EL (cell line): ENCODE measurements at regions not wholly inside any gene's neighbourhood (a gene's known extent, or its start where the extent isn't known, plus 50 kb on each side); places are given as distances from the start of the nearest gene placed in this dataset.

Source experiments
- DNase-seq: peaks from one replicate; pipeline ENCODE4 v3.0.0-alpha.2; 2016

DNA sequence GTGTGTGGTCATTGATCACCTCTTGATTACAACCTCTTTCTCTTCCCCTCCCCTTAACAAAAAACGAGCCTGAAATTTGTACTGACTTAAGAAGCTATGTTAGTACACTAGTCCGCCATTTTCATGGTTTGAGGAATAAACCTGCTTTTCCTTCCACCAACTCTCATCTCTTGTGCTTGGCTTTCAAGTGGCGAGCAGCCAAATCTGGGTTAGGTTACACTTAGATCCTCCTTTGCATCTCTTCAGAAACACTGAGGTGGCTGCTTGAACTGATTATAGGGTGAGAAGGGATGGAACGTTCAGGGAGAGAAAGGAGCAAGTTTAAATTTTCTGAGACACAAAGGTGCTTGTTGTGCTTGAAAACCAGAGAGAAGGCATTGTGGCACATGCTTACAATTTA is 2171.4 kb downstream of the LRRC4C start:
- no peak for DNase-seq

DNA sequence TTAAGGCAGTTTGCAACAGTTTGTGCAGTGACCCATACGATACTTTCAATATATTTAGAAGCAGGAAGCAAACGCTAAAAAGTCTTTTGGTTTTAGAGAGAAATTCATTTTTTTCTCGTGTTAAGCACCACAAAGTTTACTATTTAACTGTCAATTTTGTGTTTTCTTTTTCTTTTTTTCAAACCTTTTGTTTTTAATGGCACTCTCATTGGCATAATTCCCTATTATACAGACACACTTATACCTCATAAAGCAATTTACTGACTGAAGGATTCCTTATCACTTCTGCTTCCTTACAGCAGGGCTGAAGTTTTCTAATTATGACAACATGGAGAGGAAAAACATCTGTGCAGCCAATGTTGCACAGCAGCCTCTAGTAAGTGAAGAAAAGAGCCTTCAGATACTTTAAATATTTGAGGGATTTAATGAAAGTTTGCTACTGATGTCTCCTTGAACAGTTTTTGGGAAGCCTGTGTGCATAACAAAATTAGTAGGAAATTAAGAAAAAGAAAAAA is 2191.2 kb downstream of the LRRC4C start:
- DNase-seq, result no peak

DNA sequence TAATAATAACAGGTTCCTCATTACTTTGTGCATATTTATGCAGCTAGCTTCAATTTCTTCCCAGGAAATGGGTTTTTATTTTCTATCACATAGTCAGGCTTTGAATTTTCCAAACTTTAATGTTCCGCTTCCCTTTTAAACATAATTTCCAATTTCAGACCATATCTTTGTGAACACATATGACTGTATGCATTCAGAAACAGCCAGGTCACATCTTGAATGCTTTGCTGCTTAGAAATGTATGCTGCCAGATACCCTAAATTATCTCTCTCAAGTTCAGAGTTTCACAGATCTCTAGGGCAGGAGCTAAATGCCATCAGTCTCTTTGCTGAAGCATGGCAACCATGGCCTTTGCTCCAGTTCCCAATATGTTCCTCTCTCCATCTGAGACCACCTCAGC is 2203.8 kb downstream of the LRRC4C start:
- DNase-seq, result no peak

DNA sequence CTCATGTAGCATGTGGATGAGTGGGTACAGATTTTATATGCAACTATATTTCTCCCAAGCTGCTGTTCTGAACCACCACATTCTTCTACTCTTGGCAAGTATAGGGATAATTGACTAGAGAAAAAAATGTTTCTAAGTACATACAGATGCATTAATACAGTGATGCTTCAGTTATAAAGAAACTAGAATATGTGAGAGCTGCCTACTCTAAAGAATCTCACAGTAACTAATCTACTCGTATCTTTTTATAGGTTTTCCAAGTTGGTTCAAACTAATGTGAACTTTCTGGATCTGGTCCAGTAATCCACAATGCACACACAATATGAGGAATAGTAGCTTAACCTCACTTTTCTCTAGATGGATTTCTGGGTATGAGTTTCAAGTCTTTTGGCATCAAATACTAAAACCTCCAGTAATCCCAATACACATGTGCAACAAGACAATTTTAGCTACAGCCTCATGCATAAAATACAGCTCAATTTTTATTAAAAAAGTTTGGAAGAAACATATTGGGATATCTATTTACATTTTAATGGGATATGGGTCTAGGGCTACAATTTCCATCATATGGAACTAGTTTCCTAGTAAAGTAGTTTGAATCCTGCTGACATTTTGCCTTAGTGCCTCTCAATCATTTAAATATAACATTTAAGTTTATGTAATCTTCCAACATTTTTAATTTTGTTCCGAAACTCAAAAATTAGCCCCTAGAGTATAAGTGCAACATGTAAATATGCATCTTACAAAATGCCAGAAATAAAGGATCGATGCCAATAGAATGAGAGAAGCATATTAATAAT is 2209.7 kb downstream of the LRRC4C start:
- DNase-seq, result no peak

DNA sequence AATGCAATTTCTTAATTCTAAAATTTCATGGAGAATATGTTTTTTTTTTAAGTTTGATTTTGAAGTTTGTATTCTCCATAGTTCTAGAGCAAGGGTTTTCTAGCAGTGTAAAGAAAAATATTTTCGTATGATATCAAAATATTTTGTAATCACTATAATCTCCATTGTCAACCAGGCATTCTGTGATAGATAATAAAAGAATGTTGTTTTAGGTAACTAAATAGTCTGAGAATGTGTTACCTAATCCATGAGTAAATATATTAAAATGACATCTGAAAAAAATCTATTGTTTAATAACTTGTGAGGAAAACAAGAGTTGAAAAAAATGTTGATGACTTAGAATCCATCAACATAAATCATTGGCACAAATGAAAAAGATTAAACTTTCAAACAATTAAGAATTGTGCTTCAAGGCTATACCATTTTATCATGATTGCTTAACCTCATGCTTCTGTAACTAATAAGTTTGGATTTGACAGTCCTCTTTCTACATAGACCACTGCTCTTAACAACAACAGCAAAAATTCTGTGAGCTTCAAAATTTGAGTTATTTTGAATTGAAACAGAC is 2211.8 kb downstream of the LRRC4C start:
- no peak for DNase-seq

DNA sequence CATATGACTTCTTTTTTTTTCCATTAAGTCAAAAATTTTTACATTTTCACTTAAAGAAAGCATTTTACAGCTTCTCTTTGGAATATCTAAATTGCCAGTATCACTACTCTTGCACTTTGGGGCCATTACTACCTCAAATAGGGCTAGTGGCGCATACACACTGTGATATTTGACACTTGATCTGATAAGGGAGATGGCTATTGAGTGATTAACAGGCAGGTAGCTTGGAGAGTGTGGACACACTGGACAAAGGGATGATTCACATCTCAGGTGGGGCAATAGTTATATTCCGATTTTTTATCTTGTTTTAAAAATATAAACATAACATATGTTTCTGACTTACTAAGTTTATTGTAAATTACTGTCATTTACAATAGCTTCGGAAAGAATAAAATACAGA is 2219.9 kb downstream of the LRRC4C start:
- DNase-seq, result no peak

DNA sequence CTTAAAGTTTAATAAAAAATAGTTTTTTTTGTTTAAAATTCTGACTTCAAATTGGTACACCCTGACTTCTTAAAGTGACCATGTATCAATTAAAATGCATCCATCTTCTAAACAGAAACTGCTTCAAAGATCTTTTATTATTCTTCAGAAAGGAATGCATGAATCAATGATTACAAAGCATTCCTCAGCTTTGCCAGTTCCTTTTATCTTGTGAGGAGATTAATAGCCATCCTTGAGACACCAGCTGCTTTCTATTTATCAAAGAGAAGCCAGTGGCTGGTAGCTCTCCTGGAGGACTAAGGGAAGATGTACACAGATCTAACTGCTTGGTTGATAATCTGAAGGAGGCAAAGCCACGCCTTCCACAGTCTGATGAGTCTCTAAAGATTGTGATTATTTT is 2222.5 kb downstream of the LRRC4C start:
- DNase-seq, result peak; percentile 27

DNA sequence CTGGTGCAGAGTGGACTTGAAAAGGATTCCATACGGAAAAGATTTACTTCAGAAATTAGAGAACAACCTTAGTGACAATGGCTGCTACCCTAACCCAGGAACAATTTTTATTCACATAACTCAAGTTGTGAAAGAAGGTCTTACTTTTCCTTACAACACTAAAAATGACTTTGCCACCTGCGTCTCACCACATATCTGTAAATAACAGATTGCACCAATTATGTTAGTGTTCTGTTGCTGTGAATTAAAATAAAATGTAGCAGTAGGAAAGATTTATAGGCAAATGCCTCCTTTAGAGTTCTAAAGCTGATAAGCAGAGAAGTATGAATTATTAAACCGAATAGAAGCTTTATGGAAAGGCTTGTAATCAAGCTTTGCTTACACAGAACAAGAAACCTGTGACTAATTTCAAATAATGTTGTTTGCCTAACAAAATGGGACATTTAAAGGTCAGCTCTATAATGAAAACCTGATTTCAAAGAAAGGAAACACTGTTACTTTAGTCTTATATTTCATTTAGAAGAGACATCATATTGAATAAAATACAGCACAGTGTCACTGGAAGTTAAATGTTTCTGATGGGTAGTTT is 2237.8 kb downstream of the LRRC4C start:
- no peak for DNase-seq

DNA sequence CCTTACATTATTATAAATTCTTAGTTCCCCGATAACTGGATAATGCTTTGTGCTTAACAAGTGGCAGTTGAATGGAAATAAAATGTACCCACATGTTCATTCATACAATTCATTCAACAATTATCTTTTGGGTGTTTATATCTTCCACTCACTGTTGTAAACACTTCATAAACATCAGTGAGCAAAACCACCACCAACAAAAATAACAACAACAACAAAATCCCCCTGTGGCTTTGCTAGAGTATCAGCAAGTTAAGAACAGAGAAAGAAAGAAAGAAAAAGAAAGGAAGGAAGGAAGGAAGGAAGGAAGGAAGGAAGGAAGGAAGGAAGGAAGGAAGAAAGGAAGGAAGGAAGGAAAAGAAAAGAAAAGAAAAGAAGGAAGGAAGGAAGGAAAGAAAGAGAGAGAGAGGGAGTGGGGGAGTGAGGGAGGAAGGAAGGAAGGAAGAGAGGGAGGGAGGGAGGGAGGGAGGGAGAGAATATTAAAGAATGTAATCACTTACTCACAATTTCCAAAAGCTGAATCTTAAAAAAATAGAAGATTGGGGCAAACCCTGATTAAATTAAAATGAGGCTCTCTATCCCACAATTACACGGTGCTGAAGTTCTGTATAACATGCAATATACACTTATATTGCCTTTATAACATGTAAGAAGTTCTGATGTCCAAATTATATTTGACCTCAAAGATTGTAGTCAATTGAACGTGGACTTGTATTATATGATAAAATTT is 2238.8 kb downstream of the LRRC4C start:
- no peak for DNase-seq

DNA sequence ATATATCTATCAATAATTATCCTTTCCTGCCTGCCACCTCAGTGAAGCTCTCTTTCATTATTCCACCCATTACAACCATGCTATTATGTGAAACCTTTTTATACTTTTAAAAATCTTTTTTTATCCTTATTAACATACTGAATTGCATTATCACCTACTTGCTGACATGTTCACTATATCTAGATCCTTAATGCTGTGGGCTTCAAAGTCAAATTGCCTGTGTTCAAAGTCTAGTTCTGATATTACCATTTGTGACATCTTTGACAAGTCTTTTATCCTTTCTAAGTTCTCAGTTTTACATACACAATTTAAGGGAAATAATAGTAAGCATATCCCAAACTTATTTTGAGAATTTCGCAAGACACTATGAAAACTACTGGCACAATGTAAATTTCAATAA is 2239.4 kb downstream of the LRRC4C start:
- no peak for DNase-seq

DNA sequence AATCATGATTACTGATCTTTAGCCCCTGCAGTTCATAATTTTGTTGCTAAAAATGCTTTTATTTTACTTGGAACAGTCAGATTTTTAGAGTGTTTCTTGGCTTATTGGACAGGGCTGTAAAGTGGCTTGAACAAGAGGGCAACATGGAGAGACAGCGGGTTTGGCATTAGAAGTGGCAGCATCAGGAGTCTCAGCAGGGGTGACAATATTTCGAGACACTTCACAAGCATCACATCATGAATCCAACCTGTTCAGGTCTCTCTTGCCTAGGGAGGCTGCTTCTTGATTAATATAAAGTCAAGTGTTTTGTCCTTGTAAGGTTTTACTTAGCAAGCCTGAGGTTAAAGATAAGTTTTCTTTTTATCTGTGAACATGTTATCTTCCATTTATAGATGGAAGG is 2249.5 kb downstream of the LRRC4C start:
- no peak for DNase-seq

DNA sequence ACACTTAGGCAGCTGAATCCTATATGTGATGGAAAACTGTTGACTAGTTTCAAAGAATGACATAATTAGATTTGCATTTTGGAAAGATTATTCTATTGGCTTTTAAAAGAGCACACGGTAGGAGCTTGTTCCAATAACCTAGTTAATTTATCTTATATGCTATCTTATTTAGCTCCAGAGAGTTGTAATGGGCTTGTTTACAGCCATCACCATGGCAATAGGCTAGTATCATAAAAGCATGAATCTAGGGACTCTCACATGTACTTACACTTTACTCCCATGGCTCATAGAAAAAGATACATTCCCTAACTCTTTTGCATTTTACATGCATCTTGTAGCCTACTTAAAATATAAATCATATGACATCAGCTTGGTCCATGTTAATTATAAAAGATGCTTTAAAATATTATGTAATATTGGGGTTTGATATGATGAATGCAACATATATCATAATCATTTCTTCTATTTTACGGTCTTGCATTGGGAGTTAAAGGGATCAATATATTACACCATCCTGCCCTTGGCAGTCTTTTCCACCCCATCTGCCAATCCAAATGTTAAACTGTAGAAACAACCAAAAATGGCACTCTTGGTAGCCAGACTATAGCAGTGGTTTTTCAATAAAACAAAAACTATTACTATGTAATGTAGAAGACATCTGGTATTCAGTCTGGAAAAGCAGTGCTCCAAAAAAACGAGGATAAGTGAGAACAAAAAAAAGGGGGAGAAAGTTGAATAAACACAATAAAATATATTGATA is 2254.0 kb downstream of the LRRC4C start:
- DNase-seq, result no peak

DNA sequence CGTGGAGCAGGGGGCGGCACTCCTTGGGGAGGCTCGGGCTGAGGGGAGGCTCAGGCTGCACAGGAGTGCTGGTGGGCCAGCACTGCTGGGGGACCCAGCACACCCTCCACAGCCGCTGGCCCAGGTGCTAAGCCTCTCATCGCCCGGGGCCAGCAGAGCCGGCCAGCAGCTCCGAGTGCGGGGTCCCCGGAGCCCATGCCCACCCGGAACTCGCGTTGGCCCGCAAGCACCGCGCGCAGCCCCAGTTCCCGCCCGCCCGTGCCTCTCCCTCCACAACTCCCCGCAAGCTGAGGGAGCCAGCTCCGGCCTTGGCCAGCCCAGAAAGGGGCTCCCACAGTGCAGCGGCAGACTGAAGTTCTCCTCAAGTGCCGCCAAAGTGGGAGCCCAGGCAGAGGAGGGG is 2266.8 kb downstream of the LRRC4C start:
- DNase-seq, result no peak

DNA sequence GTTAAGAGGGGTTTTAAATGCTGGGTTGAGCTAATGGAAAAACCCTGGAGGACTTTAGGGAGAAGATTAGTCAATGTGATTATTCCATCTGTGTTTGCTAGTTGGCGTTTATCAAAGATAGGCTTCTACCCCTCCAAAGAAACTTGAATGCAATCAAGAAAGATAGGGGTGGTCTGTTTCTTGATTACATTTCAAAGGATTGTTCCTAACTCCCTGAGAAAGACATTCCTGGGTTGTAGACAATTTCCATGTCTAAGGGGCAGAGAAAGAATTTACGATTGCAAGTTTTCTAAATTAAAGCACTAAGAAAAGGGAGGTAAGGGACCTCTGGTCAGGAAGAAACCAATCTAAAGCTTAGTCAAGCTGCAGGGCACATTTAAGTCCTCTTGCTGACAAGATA is 2268.7 kb downstream of the LRRC4C start:
- no peak for DNase-seq

DNA sequence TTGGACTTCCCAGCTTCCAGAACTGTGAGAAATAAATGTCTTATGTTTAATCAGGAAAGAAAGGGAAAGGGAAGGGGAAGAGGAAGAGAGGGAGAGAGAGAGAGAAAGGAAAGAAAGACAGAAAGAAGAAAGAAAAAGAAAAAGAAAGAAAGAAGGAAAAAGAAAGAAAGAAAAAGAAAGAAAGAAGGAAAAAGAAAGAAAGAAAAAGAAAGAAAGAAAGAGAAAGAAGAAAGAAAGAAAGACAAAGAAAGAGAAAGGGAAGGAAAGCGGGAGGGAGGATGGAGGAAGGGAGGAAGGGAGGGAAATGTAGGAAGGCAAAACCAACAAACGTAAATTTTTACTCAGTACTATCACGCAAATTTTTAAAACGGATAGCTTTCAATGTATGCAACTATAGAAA is 2281.8 kb downstream of the LRRC4C start:
- DNase-seq, result no peak

DNA sequence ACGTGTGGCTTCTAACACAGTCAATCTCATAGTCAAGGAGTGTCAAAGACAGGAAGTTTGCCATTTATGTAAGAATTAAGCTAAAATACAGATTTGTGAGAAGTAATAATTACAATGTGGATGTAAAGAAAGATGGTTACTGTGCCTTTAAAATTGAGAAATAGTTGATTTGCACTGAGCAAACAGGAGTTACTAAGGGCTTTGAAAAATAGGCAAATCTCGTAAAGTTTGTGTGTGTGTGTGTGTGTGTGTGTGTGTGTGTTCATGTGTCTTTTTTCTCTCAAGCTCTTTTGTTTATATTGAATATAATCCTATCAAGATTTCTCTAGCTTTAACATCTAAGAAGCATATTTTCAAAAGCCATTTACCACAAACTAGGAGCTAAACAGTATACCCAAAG is 2284.5 kb downstream of the LRRC4C start:
- no peak for DNase-seq

DNA sequence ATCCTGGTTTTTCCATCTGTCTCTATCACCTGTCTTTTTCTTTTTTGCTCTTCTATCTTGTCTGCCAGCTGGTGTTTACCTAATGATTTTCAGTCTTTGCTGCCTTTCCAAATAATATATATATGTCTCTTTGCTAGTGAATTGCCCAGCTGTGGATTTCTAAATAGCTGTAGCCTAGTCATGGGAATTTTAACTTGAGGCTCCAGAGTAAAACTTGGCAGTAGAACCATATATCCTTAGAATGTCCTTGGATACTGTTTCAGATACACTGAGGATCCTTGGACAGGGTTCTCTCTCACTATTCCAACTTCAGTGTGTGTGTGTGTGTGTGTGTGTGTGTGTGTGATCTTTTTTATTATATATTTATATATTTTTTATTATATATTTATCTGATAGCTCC is 2285.3 kb downstream of the LRRC4C start:
- no peak for DNase-seq

DNA sequence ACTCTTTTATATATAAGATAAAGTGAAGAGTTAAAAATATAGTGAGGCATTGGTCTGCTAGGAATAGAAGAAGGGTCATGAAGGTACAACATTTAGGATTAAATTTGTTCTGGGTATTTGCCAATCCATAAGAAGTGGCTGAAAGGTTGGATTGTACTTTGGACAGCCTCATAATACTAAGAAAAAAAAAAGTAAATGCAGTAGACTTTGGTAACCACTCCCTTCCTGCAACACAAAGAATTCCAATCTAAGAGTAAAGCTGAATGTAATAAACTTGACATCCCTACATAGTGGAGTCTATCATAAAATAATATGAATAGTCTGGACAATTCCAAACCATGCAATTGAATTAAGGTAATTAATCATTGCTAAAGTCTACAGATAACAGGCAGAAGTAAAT is 2294.4 kb downstream of the LRRC4C start:
- no peak for DNase-seq

DNA sequence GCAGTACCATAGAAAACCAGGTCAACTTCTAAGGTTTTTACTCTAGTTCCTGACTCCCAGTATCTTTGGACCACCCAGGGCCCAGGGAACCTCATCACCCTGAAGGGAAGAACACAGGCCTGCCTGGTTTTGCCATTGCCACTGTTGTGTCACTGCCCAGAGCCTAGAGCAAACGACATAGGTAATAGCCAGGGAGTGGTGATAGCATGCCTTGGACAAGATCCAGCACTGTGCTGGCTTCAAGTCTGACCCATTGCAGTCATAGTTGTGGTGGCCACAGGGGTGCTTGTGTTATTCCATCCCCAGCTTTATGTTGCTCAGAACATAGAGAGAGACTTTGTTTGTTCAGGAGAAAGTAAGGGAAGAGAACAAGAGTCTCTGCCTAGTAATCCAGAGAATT is 2310.2 kb downstream of the LRRC4C start:
- no peak for DNase-seq

DNA sequence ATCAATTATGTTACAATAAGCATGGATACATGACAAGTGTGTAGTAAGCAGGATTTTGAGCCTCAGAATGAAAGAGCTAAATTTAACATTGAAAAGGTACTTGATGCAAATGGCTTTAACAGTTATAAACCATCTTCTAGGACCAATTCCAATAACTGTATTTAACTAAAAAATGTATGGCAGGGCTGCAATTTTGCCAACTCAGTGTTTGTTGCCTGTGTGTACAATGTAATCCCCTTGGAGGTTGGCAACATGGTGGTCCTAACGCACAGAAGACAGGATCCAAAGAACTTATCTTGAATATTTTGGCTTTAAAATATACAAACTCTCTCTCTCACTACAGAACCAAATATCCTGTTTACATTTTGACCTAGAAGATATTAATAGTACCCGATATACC is 2314.1 kb downstream of the LRRC4C start:
- no peak for DNase-seq

DNA sequence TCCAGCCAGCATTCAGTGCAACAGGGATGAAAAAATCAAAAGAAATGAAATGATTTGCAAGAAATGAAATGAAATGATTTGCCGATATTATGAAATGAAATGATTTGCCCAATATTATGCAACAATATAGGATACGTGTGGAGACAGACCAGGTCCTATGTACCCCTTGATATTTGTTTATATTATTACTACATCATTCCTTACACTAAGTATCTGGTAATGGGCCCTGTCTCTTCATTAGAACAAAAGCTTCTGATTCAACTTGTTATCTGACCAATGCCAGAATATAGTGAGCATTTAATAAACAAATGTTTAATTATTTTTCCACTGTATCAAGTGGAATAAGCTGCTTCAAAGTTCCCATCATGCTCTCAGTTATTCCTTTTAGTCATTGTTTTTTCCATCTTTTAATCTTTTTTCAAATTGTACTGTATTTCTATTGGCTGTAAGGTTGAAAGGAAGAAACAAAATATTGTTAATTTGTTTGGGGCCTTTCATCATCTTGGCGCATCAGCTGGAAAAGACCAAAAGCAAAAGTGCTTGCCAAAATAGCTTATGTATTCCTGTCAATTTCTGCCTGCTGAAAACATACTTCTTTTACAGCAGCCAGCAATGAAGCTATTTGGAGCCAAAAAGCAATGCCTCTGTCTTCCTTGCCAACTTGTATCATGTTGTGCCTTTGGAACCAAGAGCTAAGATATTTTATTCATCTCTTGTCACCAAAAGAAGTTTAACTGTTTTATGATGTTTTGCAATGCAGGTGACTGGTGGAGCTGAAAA is 2314.9 kb downstream of the LRRC4C start:
- DNase-seq, result no peak

DNA sequence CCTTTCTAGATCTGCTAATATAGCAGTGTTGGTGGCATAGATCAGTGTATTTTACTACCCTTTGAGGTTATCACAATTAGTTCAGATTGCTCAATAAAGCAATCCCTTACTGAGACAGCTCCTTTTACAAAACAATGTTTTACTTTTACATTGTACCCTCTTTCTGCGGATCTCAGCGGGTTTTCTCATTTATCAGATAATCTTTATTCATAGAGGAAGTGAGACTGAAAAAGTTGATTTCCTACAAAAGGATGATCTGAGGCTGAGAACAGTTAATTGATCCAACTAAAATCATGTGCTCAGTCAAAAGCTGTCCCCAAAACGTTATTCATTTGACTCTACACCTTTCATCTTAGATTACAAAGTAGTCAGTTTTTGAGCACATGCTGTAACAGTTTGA is 2319.9 kb downstream of the LRRC4C start:
- DNase-seq, result no peak
